Jurkat, Clone E6-1 (cell line): ENCODE measurements at regions not wholly inside any gene's neighbourhood (a gene's known extent, or its start where the extent isn't known, plus 50 kb on each side); places are given as distances from the start of the nearest gene placed in this dataset.
"Not testable (repeated sequence)": the region's sequence is repeated elsewhere in the genome, so short reads cannot be mapped to it uniquely, and the experiment has no call there.

ENCODE experiments used
- DNase-seq: peaks from one replicate; pipeline ENCODE4 v3.0.0-alpha.2; 2011; ENCODE audit warnings: low read depth, low spot score
- H3K4me3 ChIP-seq: 2 replicates; pipeline ENCODE4 v1.5.1; 2011; ENCODE audit warnings: mild to moderate bottlenecking, low read length, control low read depth, moderate library complexity

DNA sequence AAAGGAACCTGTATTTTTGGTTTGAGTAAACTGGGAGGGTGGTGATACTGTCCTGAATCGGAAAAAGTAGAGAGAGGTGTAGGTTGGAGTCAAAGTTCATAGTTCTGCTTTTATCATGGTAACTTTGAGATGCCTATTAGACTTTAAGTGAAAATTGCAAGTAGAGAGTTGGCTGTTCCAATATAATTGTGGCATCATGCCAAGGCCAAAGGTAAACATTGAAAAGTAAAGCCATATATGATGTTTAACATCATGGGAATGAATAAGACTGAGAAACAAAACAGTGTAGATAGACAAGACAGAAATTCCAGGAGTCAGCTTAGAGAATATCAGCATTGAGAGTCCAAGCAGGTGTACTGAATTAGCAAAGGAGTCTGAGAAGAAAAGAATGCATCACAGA, 570.9 kb downstream of the HTR7 start:
- H3K4me3 ChIP-seq: no peak overlapping the region
- no peak for DNase-seq

DNA sequence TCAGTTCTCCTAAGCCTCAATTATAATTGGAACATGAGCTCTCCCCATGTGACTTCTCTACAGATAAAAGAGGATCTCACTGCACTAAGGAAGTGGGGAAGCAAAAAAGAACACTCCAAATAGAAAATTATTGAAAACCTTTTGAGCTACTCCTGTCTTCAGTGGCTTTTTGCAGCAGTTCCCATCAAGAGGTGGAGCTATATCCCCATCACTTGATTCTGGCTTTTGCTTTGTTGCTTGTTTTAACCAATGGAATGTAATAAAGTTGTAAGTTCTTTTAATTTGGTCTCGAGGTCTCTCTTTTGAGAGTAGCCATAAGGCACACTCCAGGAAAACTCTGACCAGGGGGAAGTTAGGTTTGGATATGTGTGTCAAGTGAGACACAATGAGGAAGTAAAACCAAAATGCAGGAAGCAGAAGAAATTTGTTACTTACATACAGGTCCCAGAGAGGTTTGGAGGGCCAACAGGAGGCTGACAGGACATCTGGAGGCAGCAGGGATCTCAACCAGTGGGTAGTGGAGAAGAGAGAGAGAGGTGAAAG, 569.4 kb downstream of the HTR7 start:
- no peak overlapping the region for H3K4me3 ChIP-seq
- no peak for DNase-seq

DNA sequence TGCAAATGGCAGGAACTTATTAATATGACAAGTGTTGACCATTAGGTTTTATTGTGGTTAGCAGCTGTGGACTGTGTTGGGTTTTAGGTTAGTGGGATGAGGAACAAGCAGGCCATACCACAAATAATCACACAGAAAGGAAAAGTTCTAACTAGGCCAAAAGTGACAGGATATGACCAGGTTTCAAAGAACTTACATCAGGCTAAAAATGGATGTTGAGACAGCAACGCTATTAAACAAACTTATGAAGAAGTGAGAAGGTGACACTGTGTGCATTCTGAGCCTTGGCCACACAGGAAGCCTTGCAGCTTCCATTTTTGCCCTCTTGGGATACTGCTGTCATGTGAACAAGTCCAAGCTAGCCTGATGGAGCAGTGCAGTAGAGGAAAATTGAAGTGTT, 568.8 kb downstream of the HTR7 start:
- no peak for DNase-seq
- H3K4me3 ChIP-seq: no peak overlapping the region

DNA sequence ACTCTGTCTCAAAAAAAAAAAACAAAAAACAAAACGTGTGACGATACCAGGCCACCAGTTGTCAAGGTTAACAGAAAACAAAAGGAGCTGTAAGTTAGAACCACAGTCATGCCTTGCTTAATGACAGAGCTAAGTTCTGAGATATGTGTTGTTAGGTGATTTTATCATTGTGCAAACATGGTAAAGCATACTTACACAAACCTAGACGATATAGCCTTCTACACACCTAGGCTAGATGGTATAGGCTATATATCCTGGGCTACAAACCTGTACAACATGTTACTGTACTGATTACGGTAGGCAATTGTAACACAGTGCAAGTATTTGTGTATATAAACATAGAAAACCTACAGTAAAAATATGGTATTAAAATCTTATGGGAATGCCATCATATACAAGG, 564.2 kb downstream of the HTR7 start:
- DNase-seq: no peak

DNA sequence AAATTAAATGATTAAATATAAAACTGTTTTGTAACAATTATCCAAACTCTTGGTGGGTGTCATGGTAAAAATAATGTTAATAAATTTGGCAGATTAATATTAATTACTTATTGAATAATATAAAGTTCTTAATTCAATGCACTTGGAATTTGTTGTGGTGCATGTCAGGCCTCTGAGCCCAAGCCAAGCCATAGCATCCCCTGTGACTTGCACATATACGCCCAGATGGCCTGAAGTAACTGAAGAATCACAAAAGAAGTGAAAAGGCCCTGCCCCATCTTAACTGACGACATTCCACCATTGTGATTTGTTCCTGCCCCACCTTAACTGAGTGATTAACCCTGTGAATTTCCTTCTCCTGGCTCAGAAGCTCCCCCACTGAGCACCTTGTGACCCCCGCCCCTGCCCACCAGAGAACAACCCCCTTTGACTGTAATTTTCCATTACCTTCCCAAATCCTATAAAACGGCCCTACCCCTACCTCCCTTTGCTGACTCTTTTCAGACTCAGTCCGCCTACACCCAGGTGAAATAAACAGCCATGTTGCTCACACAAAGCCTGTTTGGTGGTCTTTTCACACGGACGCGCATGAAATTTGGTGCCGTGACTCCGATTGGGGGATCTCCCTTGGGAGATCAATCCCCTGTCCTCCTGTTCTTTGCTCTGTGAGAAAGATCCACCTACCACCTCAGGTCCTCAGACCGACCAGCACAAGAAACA, 562.9 kb downstream of the HTR7 start:
- not testable (repeated sequence) for H3K4me3 ChIP-seq, DNase-seq

More for the DNA sequence above, 564.2 kb downstream of the HTR7 start:
- no peak overlapping the region for H3K4me3 ChIP-seq

DNA sequence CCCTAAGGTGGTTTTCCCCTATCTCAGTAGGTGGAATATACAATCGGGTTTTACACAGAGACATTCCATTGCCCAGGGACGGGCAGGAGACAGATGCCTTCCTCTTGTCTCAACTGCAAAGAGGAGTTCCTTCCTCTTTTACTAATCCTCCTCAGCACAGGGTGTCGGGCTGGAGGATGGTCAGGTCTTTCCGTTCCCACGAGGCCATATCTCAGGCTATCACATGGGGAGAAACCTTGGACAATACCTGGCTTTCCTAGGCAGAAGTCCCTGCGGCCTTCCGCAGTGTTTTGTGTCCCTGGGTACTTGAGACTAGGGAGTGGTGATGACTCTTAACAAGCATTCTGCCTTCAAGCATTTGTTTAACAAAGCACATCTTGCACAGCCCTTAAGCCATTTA, 555.8 kb downstream of the HTR7 start:
- DNase-seq, H3K4me3 ChIP-seq: not testable (repeated sequence)

DNA sequence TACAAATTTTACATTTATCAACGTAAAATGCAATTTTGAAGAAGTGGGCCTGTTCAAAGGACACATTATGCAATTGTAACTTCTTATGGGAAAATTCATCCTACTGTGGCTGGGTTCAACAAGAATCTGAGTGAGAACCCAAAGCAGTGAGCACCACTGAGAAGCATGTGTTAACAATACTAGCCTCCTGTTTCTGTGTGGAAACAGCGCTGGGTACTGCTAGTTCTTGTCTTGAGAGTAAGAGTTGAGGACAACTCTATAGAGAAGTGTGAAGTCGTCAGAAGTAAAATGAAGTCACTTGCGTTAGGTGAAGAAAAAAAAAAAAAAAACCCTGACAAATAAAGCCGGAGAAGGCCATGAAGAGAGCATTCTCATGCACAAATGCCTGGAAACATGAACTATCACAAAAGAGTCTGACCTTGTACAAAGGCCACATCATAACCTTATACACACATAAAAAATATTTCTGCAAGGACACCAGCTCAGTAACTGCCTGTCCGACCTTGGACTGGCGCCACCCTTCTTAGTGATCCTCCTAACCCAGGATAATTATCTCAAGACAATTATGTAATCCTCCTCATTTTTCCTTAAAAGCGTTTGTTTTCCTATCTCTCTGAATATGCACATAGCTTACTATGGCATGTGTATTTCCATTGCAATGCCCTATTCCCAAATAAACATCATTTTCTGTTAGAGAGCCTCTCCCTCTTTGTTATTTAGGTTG, 554.9 kb downstream of the HTR7 start:
- DNase-seq: no peak

DNA sequence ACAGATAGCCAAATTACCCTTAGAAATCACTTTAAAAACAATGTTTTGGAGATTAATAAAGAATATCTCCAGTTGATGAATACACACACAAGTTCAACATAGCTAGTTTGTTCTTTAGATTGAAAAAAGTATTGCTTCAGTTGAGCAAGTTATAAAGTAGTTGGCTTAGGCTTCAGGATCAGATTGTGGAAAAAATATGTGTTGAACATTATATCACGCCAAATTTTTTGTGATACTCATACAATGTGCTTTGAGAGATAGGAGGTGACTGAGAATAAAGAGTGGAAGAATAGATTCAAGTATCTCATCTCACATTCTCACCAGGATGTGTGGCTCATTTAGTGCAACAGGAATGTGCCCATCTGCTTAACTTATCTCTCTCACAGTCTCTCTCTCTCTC, 553.3 kb downstream of the HTR7 start:
- no peak for DNase-seq
- no peak overlapping the region for H3K4me3 ChIP-seq

More for the DNA sequence above, 554.9 kb downstream of the HTR7 start:
- no peak overlapping the region for H3K4me3 ChIP-seq

DNA sequence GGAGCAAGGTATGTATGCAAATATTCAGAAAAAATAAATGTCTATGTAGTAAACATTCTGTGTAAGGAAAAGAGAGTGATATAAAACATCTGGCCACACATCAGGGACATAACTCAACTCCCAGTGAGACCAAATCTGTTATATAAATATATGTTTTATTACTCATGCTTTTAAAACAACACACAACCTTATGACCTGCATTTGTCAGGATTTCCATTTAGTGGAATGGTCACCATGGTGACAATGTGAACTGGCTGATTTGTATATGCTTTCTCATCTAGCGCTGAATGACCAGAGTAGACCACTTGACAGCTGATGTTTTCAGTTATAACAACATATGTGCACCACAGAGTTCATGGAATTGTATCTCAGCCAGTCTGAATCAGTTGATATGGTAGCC, 551.7 kb downstream of the HTR7 start:
- H3K4me3 ChIP-seq: no peak overlapping the region
- DNase-seq: no peak

DNA sequence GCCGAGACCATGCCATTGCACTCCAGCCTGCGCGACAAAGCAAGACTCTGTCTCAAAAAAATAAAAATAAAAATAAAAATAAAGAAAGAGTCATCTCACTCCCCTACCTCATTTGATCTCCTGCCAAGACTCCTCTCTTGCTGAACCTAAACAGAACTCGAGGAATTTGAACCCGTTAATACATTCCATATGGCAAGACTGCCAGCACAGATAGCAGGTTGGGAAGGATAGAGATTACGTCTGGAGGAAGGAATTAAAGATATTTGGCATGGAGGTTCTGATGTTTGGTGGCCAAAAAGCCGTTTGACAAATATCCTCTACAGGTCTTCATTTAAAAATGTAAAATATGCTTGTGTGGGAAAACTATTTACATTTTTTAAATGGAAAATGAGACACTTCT, 549.6 kb downstream of the HTR7 start:
- no peak for DNase-seq
- H3K4me3 ChIP-seq: no peak overlapping the region

DNA sequence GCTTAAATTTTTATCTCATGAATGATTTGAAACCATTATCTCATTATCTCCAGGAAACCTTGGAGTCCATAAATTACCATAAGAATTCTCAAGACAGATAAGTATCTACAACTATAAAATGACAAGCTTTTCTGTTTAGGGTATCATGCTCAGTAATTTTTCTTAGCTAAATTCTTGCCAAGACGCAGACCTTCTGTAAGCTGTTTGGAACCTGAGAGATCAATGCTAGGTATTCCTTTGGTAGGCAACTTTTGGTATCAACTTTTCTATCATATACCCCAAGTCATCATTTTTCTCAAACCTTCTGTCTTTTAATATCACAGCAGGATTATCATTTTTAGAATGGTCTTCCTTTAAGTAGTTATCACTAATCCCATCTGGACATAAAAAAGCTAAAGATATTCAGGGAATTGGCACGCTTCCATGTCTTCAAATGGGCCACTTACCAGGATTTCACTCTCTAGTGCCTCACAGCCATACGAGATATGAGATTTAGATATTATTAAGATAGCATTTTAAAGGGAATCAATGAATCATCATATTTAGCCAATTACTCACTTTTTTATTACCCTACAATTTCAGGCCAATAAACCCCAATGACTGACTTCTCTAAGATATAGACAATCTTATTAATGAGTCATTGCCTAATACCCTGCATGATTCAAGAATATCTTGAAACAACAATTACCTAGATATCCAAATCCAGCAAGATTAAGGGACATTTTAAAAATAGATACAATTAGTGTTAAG, 544.1 kb downstream of the HTR7 start:
- H3K4me3 ChIP-seq: no peak overlapping the region
- no peak for DNase-seq

DNA sequence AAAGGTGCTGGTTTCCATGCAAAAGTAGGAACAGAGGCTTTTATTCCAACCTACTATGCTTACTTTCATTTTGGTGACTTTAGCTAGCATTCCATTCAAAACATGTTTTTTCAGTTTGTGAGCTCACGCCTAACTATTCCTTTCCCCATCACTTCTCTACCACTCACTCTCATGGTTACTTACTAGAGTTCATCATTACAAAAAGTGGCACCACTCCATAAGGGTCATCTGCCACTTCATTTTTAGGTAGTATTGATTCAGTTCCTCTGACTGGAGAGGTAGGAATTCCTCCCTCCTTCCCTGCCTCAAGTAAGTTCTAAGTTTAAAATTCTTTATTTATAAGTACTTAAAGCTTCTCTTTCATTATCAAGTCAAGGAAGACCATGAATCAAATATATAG, 543.1 kb downstream of the HTR7 start:
- DNase-seq: no peak
- no peak overlapping the region for H3K4me3 ChIP-seq

DNA sequence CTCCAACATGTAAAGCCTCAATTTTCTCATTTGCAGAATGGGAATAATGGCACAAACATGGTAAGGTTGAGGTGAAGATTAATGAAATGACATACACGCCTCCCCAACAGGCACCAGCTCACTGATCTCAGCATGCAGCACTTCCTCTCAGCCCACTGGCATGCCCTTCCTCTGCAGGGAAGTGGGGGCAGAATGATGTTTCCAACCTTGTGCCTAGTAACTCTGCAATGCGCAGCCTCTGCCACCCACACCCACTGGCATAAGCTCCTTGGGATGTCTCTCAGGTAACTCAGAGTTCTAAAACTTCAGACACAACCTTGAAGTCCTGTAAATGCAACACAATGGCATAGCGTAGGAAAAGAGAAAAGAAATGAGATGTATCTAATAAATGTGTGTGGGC, 540.7 kb downstream of the HTR7 start:
- H3K4me3 ChIP-seq: no peak overlapping the region
- no peak for DNase-seq

DNA sequence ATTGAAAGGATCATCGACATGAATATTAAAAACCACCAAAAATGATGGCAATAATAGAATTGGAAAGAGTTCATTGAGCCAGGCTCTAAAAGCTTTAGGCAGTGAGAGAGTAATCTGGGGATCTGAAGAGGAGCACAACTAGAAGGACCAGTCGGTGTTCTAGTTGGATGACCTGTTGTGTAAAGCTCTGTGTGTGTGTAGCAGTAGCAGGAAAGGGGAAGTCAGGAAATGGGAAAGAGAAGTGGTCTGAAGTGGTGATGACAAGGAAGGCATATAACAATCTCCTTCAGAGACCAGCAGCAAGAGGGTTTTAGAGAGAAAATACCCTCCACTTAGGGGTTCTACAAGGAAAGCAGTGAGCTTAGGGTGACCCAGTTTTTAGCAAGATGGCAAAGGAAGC, 539.2 kb downstream of the HTR7 start:
- DNase-seq: no peak
- H3K4me3 ChIP-seq: no peak overlapping the region

DNA sequence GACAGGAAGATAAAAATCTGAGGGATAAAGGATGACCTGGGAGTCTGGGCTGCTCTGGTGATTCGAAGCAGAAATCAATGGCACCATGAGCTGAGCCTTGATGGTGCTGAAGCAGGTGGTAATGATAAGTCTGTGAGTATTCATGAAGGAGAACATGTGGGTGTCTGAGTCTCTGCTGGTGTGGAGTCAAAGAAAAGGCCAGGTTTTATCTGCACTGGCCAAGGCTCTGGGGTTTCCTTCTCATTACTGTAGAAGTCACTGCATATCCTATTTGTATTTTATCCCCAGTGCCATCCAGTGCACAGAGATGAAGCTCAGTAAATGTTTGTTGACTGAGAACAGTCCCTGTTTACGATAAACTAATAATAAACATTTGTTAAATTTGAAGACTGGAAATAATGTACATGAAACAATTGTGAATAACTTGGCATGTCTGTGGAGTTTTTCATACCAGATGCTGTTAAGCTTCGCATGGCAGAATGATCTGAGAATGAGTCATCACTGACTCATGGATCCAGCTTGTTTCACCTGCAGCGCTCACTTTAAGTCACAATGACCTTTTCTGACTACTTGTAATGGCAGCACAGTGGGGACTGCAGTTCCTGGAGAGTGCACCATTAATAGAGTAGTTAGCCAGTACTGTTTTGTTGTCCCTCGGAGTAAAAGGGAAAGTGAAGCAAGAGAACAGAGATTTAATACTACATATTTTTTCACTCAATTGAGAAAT, 538.5 kb downstream of the HTR7 start:
- DNase-seq: no peak
- no peak overlapping the region for H3K4me3 ChIP-seq

DNA sequence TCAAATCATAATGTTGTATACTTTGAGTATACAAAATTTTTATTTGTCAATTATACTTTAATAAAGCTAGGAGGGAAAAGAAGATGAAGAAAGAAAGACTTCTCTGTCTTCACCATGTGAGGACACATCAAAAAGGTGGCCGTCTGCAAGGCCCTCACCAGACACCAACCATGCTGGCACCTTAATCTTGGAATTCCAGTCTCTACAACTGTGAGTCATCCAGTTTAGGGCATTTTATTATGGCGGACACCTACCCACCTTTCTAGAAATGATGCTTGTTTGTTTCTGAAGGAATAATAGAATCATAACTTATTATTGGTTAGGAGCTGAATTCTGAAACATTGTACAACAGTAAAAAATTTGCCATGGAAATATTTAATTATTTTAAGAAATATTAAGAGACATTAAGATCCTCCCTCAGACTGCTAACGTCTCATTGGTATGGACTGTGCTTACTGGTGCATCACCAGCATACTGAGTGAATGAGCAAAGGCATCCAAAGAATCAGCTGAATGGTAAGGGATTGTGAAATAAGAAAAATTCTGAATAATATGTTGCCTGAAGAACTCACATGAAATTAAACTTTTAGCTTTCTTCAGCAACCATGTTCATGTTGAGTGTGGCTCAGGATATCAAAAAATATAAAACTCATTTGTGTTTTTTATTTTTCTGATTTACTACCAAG, 536.6 kb downstream of the HTR7 start:
- DNase-seq: no peak
- no peak overlapping the region for H3K4me3 ChIP-seq

DNA sequence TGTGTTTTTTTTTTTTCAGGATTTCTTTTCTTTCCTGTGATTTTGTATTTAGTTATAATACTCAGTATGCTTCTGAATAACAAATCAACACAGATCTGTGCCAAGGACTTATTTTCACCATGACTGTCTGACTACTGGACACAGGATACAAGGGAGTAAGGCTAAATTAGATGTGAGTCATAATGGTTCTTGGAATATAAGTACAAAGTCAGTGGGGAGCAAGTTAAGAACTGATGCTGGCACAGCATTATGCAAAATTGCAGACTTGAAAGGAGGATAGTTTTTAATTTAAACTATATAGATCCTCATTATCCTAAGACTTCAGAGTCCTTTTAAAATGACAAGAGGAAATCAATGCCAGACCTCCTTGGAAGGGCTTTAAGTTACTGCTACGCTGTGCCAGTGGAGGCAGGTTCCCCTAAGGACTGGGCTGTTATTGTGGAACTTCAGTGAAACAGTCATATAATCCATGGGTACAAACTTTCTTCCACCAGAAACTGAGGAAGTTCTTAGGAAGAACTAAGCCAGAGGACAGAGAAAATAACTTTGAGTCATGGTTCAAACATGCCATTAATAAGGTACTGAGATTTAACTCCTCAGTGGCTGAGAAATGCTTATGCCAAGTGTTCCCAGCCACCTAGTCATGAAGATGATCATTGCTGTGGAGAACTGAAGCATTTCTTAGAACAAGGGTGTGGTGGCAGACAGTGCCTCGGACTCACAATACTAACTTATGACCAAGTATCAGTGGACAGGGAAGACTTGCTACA, 531.2 kb downstream of the HTR7 start:
- H3K4me3 ChIP-seq: no peak overlapping the region
- no peak for DNase-seq

DNA sequence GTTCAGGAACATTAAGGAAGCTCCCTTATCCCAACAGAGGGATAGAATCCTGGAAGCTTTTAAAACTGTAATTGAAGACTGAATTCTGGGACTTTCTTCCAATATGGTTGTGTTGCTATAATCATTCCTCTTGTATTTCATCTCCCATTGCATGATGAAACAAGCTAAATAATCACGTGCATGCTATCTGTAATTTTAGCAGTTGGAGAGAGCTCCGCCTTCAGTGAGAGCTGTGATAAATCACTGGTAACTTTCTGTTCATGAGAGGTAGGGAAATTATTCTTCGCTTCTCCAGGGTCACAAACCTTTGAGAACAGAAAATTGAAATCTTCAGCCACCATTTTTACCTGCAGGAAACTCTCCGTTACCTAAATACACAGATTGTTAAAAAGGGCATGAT, 530.2 kb downstream of the HTR7 start:
- no peak for DNase-seq
- no peak overlapping the region for H3K4me3 ChIP-seq
